Activated CD4-positive, CD25-positive, alpha-beta regulatory T cell treated with anti-CD3 and anti-CD28 coated beads, Interleukin-2, amount 50 U/mL, for 24 hours (primary cell): ENCODE measurements at regions not wholly inside any gene's neighbourhood (a gene's known extent, or its start where the extent isn't known, plus 50 kb on each side); places are given as distances from the start of the nearest gene placed in this dataset.
"Not testable (repeated sequence)": the region's sequence is repeated elsewhere in the genome, so short reads cannot be mapped to it uniquely, and the experiment has no call there.

Source experiments
- ATAC-seq, 2 donors: fragments of 150-1000 bp; cut with Tn5 transposase; one replicate each; pipeline ENCODE4 v1.10.0; 2021; ENCODE audit warnings: mild to moderate bottlenecking in 1 of 2, moderate library complexity in 1 of 2

DNA sequence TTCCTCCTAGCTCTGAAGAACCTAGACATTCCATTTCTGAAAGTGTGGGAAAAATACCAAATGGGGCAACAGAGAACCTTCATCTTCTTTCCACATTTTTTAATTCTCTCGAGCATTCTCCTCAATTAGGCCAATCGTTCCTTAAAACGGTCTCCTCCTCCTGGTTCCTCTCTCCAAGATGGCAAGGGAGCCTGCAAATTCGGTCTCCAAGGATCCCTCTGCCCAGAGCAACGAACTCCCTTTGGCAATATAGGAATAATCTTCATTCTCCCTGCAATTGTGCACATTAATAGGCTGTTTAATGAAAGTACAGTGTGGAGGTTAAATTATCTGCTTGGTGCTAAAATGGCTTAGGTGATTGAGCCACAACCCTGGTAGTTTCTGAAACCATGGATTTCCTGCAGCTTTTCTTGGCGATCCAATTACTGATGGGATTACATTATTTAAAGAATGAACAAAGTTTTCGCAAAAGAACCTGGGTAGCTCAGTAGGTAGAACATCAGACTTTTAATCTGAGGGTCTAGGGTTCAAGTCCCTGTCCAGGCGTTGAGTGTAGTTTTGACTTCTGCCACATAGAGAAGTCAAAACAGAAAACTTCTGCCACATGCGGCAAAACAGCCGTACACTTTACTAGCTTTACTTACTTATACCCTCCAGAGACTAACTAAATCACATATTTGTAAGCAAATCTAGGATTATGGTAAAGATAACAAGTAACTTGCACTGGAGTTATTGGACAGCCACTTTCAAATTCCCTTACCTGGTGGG lies 102.9 kb upstream of the ZNF184 start:
- ATAC-seq: no peak

DNA sequence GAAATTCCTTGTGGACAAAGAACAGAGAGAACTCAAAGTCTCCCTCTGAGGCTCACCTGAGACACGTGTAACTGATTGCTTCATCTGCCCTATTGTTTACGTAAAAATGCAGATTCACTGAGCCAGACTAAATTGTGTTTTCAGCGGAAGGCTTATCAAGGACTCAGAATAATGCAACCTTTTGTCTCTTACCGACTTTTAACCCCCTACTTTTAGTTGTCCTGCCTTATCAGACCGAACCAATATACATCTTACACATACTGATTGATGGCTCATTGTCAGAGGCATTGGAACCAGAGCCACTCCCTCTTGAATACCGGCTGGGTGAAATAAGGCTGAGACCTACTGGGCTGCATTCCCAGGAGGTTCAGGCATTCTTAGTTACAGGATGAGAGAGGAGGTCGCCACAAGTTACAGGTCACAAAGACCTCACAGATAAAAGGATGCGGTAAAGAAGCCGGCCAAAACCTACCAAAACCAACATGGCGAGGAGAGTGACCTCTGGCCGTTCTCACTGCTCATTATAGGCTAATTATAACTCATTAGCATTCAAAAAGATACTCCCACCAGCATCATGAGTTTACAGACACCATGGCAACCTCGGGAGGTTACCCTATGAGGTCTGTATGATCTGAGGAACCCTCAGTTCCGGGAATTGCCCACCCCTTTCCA lies 95.5 kb upstream of the ZNF184 start:
- no peak for ATAC-seq

DNA sequence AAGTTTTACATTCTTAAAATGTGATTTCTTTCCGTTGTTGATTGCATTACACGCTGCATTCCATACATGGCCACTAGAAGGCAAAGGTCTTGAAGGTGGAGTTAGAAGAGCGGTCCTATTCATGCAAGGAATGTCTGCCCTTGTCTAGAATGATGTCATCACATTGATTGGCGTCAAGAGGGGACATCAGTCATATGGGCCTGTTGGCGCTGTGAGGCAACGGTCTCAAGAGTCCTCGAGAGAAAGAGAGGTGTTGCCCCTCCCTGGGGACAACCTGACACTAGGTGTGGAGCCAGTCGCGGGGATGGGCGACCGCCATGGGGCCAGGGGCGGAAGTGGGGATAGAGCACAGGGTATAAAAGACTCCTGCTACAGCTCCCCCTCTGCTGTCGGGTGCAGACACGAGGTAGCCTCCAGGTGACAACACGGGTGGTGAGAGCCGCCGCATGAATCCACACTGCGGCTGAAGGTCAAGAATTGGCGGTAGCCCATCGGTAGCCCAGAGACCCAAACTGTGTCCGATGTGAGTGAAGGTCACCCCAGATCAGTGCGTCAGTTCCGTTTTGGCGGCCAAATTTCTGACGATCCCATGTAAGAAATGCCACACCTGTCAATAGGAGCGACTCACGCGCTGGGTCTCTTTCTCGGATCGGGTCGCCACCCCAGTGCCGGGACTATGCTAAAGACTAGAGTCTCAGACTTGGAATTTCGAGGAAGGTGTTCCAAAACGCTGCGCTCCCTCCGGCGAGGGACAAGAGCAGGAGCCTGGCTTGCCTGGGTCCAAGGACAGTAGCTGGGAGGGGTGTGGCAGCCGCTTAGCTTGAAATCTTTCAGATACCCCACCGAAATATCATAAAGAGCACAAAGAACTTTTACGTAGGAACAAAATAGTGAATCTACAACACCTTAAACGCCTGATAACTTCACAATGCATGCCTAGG lies 93.2 kb upstream of the ZNF184 start:
- ATAC-seq: no peak

DNA sequence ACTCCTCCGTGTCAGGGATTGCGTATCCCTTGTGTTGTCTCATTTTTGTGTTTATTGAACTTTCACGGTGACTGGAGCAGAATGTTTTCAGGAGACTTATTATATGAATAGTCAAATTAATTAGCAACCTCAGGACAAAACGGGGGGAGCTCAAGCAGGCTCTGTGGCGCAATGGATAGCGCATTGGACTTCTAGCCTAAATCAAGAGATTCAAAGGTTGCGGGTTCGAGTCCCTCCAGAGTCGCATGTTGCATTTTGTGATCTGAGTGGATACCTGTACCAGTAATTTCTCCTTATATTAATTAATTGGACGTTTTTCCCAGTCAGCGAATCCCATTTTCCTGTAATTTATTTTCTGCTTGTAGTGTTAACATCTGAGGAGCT lies 89.1 kb upstream of the ZNF184 start:
- ATAC-seq: no peak

DNA sequence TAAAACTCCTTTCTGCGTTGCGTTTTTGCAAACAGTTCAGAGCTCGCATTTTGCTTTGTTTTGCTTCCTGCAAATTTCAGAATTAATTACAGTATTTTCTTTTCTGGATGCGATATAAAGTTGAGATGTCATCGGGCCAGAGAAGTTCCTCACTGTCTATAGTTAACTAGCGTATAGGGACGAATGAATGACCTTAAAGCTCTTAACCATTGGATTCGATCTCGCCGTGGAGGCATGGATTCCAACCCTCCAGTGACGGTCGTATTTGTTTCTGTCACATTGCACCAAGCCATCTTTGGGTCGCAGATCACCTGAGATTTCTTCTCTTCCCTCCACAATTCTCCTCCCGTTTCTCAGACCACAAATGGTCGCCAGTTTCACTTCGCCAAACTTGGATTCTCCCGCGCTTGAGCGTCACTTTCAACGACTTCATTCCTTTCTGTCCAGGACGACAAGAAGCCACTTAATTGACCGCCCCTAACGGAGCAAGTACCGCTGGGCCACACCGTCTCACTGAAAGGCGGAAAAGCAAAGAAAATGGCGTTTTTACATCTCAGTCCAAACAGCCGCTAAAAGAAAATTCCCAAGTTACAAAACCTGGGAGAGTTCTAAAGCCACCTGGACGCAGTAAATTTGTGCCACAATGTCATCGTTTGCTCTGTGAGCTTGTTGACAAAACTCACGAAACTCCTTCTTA lies 85.3 kb upstream of the ZNF184 start:
- ATAC-seq: no peak

DNA sequence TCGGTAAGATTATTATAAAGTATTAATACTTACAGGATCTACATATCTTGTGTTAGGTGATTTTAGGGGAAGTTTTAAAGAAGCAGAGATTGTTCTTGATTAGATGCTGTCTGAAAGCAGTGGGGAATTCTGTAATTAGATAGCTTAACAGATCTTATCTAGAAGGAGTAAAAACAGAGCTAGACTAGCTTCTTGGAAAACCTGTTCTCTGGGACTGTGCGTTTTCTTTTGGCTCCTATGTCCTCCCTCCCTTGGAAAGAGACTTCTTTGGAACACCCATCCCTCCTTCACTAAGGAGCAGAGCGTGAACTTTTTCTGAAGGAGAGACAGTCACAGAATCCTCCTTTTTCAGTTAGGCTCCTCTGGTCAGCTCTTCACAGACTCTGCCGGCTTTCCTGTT lies 83.5 kb upstream of the ZNF184 start:
- no peak for ATAC-seq

DNA sequence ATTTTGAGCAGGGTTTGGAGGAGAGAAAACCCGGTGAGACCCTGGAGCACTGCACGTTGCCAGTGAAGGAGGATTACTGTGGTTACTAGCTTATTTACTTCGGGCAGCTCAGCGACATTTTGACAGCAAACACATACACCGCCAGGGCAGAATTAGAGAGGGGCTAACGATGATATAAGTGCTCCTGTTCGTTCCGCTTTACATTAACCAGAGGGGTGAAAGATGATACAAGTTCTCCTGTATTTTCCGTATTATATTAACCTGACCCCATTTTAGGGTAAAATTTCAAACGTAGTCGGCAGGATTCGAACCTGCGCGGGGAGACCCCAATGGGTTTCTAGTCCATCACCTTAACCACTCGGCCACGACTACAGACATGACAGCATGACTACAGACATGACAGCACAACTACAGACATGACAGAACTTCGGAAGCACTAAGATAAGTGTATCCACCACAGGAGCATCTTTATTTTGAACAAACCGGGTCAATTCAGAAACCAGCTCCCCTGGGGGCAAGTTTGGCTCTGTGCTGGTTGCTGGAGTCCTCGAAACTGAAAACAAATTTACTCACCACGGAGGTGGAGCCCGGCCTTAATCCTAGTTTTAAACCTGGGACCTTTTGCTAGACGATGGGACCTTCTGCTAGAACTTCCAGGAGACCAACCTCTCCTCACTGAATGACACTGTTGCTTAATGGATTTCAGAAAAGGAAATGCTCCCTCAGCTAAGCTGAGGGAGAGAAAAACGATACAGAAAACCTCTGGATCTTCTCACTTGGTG lies 80.4 kb upstream of the ZNF184 start:
- peak; percentile 48 to 61 for ATAC-seq

DNA sequence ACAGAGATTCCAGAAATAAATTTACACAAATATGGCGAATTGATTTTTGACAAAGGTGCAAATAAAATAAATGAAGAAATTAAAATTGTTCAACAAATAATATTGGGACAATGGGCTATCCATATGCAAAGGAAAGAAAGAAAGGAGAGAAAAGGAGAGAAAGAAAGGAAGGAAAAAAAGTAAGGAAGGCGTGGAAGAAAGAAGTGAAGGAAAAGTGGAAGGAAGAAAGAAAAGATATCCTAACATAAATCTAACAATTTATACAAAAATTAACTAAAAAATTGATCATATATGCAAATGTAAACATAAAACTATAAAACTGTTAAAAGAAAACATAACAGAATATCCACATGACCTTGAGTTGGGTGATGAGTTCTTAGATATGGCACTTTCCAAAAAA lies 78.7 kb upstream of the ZNF184 start:
- ATAC-seq: no peak

DNA sequence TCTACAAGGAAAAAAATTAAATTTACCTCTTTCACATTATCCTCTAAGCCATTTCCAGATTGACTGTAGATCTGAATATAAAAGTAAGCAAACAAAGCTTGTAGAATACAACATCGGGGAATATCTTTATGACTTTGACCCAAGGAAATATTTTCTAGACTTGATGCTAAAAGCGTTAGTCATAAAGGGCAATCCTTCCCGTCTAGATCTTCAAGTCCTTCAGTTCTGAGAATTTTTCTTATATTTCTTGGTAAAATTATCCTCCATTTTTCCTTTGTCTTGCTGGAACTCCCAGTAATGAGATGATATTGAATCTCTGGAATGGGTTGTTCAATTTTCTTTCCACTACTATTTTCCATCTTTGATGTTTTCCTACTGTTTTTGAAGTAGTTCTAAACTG lies 77.8 kb upstream of the ZNF184 start:
- ATAC-seq: no peak

DNA sequence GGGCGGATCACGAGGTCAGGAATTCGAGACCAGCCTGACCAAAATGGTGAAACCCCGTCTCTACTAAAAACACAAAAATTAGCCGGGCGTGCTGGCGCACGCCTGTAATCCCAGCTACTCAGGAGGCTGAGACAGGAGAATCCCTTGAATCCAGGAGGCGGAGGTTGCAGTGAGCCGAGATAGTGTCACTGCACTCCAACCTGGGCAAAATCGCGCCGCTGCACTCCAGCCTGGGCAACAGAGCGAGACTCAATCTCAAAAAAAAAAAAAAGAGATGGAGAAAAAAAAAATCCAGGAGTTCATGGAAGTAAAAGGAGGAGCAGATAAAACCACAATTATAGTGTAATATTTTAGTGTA lies 76.3 kb upstream of the ZNF184 start:
- ATAC-seq: not testable (repeated sequence)

DNA sequence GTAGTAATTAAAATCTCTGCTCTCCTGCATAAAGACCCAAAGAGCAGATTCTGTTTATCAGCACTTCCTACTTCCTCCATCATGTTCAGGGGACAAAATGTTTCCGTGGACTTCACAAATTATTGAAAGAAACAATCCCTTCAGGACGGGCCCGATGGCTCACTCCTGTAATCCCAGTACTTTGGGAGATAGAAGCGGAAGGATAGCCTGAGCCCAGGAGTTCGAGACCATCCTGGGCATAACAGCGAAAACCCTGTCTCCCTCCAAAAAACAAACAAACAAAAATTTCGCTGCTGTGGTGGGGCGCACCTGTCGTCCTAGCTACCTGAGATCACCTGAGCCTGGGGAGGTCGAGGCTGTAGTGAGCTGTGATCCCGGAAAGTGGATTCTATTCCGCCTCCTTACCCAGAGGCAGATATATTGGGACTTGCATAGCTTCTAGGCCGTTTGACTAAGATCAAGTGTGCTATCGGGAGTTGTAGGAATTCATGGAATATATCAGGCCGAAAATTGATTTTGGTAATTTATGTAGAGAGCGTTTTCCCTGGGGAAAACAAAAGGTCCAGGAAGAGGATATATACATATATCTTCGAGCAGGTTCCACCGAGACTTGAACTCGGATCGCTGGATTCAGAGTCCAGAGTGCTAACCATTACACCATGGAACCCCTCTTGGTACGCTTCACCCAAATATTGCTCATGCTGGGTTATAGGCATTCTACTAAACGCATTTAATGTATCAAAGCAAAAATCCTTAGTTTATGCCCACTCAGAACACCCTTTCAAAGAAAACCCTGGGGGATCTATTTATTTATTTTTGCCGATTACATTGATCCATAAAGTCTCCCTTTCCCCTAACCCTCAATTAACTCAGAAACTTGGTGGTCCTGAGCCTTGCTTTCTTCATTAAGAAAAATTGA lies 74.5 kb upstream of the ZNF184 start:
- ATAC-seq: no peak

DNA sequence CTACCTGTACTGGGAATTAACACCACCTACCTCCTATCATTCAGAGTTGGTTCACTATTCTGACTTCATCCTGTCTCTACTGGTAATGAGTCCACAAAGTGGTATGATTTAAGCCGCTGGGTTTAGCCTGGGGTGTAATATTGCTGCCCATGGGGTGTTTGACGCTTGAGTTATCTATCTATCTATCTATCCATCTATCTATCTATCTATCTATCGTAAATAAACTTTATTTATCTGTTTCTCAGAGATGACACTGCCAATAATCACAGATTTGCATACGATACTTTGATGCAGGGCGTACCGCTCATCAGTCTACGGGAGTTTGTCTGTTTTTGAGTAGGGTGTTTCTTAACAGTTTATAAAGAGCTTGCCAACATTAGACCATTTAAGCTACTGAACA lies 73.6 kb upstream of the ZNF184 start:
- no peak for ATAC-seq

DNA sequence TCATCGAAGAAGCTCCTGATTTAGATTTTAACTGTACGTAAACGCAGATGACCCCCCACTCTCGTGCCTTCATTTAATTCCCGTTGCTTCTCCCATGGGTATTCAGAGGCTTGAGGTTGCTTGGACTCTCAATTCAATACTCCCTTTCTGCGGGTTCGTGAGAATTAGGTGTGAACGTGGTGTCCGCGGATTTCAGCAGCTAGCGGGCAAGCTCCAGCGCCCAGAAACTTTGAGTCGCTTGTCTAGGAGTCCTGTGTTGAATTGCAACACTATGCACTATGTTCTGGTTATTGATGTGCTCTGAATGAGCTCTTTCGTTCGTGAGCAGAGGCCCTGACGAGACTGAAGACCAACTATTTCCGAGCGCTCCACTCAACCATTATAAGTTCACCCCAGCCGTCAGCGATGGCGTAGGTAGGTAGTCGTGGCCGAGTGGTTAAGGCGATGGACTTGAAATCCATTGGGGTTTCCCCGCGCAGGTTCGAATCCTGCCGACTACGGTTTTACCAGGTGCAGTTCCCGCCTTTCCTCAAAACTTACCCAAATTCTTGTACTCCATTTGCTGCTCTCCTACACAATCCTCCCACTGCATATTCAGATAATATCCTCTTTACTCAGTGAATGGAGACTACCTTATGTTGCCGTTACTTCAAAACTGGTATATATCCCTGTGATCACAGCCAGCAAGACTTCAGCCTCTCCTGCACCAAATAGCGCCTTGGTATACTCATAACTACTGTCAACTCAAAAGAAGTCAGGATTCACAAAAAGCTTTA lies 72.6 kb upstream of the ZNF184 start:
- no peak for ATAC-seq

DNA sequence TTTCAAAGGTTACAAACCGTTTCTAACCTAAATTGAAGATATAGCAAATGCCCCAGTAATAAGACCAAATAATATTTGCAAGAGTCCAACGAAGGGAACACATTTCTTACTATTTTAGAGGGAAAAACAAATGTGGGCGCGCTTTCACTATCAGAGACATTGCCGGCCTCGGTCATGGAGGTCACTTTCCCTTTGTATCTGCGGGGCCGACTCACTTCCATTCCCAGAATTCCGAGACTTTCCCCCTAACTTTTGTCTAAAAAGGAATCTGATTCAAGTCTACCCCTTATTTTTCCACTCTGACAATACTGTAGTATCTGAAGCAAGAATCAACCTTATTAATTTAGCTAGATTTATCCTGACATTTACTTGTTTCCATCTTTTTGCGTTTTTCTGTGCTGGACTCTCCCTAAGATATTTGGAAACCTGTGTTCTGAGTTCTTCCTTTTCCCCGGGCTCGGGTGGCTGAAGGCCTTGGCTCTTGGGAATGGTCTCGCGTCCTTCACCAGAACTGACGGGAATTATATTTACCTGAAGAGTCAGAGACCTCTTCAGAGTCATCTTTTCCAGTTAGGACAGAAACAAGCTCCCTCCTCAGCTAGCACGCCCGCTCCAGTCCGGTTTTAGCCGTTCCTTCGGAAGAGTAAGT lies 71.8 kb upstream of the ZNF184 start:
- ATAC-seq: no peak

DNA sequence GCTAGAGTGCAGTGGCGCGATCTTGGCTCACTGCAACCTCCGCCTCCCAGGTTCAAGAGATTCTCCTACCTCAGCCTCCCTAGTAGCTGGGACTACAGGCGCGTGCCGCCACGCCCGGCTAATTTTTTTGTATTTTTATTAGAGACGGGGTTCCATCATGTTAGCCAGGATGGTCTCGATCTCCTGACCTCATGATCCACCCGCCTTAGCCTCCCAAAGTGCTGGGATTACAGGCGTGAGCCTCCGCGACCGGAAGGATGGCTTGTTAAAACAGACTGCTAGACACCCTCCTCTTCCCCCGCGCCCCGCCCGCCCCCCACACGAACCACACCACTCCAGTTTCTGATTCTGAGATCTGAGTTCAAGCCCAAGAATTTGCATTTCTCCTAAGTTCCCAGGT lies 71.2 kb upstream of the ZNF184 start:
- ATAC-seq: not testable (repeated sequence)

DNA sequence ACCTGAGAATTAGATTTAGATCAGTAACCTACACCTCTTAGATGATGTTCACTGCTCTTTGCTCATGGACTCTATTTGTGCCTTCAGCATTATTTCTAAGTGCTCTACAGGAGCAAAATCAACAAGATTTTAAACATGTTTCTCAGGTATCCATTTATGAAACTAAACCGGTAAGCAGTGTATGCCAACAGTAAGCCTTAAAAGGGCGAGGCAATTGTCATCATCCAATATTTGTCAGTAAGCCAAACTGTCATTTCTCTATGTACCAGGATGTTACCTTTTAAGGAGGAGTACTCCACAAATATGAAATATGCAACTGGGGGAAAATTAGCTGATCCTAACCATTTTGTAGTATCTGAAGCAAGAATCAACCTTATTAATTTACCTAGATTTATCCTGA lies 69.6 kb upstream of the ZNF184 start:
- ATAC-seq: no peak

DNA sequence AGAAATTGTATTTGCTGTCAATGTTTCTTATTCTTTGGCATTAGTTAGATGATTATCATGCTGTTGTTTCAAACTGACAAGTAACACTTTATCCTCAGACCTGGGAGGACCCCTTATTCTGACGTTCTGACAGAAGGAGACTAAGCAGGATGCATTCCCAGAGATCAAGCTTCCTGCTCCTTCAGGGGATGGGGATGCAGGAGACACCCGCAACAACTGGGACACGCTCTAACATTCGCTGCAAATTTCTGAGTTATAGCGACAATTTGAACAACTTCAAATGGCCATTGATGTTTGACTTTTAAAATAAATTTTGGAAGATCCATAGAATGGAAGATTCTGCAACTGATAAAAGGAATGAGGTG lies 69.0 kb upstream of the ZNF184 start:
- no peak for ATAC-seq

DNA sequence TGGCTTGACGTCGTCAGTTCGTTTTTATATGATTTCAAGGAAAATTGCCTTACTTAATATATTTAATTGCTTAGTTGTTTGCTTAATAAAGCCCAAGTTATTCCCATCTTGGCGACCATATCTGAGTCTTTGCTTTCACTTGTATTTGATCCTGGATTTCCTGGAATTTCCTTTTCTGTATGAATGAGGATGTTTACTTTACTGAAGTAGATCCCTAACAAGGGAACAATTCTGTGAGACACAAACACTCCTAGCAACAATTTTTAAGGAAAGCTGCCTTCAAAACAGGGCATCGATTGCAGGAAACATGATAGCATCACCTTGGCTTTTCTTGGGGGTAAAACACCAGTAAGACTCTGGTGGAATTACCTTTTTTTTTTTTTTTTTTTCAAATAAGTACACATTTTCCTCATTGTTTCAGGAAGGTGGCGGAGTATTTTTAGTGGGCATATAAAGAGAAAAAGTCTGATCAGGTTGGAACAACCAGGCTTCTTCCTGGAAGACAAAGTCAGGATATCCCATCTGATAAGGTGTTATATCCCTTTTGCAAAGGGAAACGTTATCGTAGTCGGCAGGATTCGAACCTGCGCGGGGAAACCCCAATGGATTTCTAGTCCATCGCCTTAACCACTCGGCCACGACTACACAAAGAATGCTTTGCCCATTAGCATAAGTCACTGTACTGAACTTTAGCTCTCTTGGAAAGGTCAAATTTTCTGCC lies 68.5 kb upstream of the ZNF184 start:
- no peak for ATAC-seq

DNA sequence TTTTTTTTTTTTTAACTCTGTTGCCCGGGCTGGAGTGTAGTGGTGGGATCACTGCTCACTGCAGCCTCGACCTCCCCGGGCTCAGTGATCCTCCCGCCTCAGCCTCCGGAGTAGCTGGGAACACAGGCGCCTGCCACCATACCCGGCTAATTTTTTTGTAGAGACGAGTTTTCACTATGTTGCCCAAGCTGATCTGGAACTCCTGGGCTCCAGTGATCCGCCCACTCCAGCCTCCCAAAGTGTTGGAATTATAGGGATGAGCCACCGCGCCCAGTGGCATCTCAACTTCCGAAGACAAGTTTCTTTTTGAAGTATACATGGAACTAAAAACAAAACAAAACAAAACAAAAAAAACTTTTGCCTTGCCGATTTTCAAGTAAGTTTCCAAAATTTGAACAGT lies 66.6 kb upstream of the ZNF184 start:
- no peak for ATAC-seq
